ENCODE measurements at regions not wholly inside any gene's neighbourhood (a gene's known extent, or its start where the extent isn't known, plus 50 kb on each side); places are given as distances from the start of the nearest gene placed in this dataset.
"Not testable (repeated sequence)": the region's sequence is repeated elsewhere in the genome, so short reads cannot be mapped to it uniquely, and the experiment has no call there.

DNA sequence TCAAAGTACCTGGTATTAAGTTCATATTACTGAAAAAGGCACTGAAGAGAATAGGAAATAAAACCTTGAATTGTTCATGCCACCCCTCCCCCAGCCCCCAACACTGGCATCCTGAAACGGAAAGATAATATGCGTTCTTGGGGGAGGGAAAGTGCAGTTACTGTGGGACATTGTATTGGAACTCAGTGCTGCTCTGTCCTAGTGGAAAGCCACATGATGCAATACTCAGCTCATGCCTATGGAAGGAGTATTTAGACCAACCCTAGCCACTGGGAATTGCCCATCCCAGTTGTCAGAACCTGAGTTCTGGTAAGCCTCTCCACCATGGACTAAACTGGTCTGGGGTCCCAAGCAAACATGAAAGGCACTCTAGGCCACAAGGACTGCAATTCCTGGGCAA, 680.8 kb upstream of the BCHE start:
- Histone ChIP-seq H3K36me3 (ENCODE audit: control insufficient read depth in 1 of 2, insufficient read depth in 2 of 2, low read length in 2 of 2) (no peaks in the 10 kb centered on the region), H3K9me3 (ENCODE audit: control insufficient read depth in 1 of 2, low read length in 2 of 2) (peaks cover 0 to 6% of the 10 kb centered on the region in 2 donors), H3K27me3 (ENCODE audit: low read depth, low read length) (no peaks in the 10 kb centered on the region), H3K4me1 (ENCODE audit: control insufficient read depth in 1 of 2, insufficient read depth in 2 of 2, low read length in 2 of 2) (no peaks in the 10 kb centered on the region), H3K27ac (ENCODE audit: low read length) (no peak overlapping the region), H3K4me3 (ENCODE audit: low read depth in 1 of 2, low read length in 2 of 2) (no peak overlapping the region)

DNA sequence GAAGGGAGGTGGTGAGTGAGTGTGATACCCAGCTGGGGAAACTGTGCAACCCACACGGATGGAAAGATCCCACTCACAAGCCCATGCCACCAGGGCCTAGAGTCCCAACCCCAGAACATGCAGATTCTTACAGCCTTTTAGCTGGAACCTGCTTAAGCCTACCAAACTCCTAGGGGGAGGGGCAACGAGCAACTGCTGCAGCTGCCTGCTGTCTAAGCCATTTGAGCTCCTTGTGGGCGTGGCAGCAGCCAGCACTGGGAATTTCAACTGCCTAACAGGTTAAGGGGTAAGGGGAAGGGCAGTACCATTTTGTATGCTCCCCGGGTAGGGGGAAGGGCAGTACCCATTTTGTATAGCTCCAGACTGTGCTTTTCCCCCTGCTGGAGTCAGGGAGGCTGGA, 673.2 kb upstream of the BCHE start:
- H3K27ac ChIP-seq (ENCODE audit: low read length): no peak overlapping the region
- H3K9me3 ChIP-seq (ENCODE audit: control insufficient read depth in 1 of 2, low read length in 2 of 2): peaks cover 0 to 5% of the 10 kb centered on the region in 2 donors

DNA sequence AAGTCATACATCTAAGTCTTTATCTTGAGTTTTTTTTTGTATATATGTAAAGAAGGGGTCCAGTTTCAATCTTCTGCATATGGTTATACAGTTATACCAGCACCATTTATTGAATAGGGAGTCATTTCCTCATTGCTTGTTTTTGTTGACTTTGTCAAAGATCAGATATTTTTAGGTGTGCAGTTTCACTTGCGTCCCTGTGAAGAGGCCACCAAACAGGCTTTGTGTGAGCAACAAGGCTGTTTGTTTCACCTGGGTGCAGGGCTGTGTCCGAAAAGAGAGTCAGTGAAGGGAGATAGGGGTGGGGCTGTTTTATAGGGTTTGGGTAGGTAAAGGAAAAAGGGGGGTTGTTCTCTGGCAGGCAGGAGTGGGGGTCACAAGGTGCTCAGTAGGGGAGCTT, 663.2 kb upstream of the BCHE start:
- not testable (repeated sequence) for H3K4me1 ChIP-seq (ENCODE audit: control insufficient read depth in 1 of 2, insufficient read depth in 2 of 2, low read length in 2 of 2); H3K27me3 ChIP-seq (ENCODE audit: low read depth, low read length); H3K9me3 ChIP-seq (ENCODE audit: control insufficient read depth in 1 of 2, low read length in 2 of 2); H3K36me3 ChIP-seq (ENCODE audit: control insufficient read depth in 1 of 2, insufficient read depth in 2 of 2, low read length in 2 of 2); H3K27ac ChIP-seq (ENCODE audit: low read length); H3K4me3 ChIP-seq (ENCODE audit: low read depth in 1 of 2, low read length in 2 of 2)

More for the DNA sequence above, 673.2 kb upstream of the BCHE start:
- Histone ChIP-seq H3K4me1 (ENCODE audit: control insufficient read depth in 1 of 2, insufficient read depth in 2 of 2, low read length in 2 of 2) (no peaks in the 10 kb centered on the region), H3K27me3 (ENCODE audit: low read depth, low read length) (no peaks in the 10 kb centered on the region), H3K4me3 (ENCODE audit: low read depth in 1 of 2, low read length in 2 of 2) (no peak overlapping the region), H3K36me3 (ENCODE audit: control insufficient read depth in 1 of 2, insufficient read depth in 2 of 2, low read length in 2 of 2) (no peaks in the 10 kb centered on the region)

DNA sequence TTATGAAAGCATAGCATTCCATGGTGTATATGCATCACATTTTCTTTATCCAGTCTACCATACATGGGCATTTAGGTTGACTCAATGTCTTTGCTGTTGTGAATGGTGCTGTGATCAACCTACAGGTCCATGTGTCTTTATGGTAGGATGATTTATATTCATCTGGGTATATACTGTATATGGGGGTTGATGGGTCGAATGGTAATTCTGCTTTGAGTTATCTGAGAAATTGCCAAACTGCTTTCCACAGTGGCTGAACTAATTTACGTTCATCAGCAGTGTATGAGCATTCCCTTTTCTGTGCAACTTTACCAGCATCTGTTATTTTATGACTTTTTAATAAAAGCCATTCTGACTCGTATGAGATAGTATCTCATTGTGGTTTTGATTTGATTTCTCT, 662.4 kb upstream of the BCHE start:
- H3K36me3 ChIP-seq (ENCODE audit: control insufficient read depth in 1 of 2, insufficient read depth in 2 of 2, low read length in 2 of 2): no peaks in the 10 kb centered on the region
- H3K27ac ChIP-seq (ENCODE audit: low read length): no peak overlapping the region
- H3K4me3 ChIP-seq (ENCODE audit: low read depth in 1 of 2, low read length in 2 of 2): no peak overlapping the region
- H3K9me3 ChIP-seq (ENCODE audit: control insufficient read depth in 1 of 2, low read length in 2 of 2): no peaks in the 10 kb centered on the region
- no peaks in the 10 kb centered on the region for H3K4me1 ChIP-seq (ENCODE audit: control insufficient read depth in 1 of 2, insufficient read depth in 2 of 2, low read length in 2 of 2)
- no peaks in the 10 kb centered on the region for H3K27me3 ChIP-seq (ENCODE audit: low read depth, low read length)

DNA sequence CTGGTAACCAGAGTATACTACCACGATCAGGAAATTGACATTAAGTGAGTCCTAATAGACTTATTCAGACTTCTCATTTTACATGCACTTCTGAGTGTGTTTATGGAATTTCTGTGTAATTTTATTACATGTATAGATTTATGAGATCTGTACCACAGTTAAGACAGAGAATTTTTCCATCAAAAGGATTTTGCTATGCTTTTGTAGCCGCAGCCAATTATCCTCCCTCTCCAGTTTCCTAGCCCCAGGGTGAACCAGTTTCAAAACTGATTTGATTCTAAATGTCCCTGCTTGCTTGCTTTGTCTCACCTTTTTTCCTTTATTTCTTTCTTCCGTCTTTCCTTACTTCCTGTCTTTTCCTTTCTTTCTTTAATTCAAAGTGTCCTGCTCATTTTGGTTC, 661.2 kb upstream of the BCHE start:
- no peaks in the 10 kb centered on the region for H3K4me1 ChIP-seq (ENCODE audit: control insufficient read depth in 1 of 2, insufficient read depth in 2 of 2, low read length in 2 of 2)
- H3K4me3 ChIP-seq (ENCODE audit: low read depth in 1 of 2, low read length in 2 of 2): no peak overlapping the region
- no peaks in the 10 kb centered on the region for H3K9me3 ChIP-seq (ENCODE audit: control insufficient read depth in 1 of 2, low read length in 2 of 2)
- H3K27me3 ChIP-seq (ENCODE audit: low read depth, low read length): no peaks in the 10 kb centered on the region
- H3K27ac ChIP-seq (ENCODE audit: low read length): no peak overlapping the region
- H3K36me3 ChIP-seq (ENCODE audit: control insufficient read depth in 1 of 2, insufficient read depth in 2 of 2, low read length in 2 of 2): no peaks in the 10 kb centered on the region

DNA sequence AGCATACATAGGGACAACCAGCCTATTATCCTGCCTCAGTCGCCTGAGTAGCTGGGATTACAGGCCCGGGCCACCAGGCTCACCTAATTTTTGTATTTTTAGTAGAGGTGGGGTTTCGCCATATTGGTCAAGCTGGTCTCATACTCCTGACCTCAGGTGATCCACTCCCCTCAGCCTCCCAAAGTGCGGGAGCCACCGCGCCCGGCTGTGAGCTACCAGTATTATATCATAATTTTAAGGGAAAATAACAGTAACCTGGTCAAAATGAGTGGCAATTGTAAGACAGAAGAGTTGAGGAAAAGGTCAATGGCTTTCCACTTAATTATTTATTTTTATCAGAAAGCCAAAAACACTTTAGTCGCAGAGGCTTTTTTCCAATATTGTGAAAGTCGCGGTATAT, 652.6 kb upstream of the BCHE start:
- no peak overlapping the region for H3K27ac ChIP-seq (ENCODE audit: low read length)
- H3K4me3 ChIP-seq (ENCODE audit: low read depth in 1 of 2, low read length in 2 of 2): no peak overlapping the region

GRCh38 chr3:166488977-166489672, 651.9 kb upstream of the BCHE start:
- Histone ChIP-seq H3K27me3 (ENCODE audit: low read depth, low read length) (no peaks in the 10 kb centered on the region), H3K9me3 (ENCODE audit: control insufficient read depth in 1 of 2, low read length in 2 of 2) (no peaks in the 10 kb centered on the region), H3K4me1 (ENCODE audit: control insufficient read depth in 1 of 2, insufficient read depth in 2 of 2, low read length in 2 of 2) (no peaks in the 10 kb centered on the region), H3K27ac (ENCODE audit: low read length) (no peak overlapping the region), H3K36me3 (ENCODE audit: control insufficient read depth in 1 of 2, insufficient read depth in 2 of 2, low read length in 2 of 2) (no peaks in the 10 kb centered on the region), H3K4me3 (ENCODE audit: low read depth in 1 of 2, low read length in 2 of 2) (no peak overlapping the region)

More for the DNA sequence above, 652.6 kb upstream of the BCHE start:
- Histone ChIP-seq H3K27me3 (ENCODE audit: low read depth, low read length) (no peaks in the 10 kb centered on the region), H3K36me3 (ENCODE audit: control insufficient read depth in 1 of 2, insufficient read depth in 2 of 2, low read length in 2 of 2) (no peaks in the 10 kb centered on the region), H3K9me3 (ENCODE audit: control insufficient read depth in 1 of 2, low read length in 2 of 2) (no peaks in the 10 kb centered on the region), H3K4me1 (ENCODE audit: control insufficient read depth in 1 of 2, insufficient read depth in 2 of 2, low read length in 2 of 2) (no peaks in the 10 kb centered on the region)

GRCh38 chr3:166484470-166484869, 647.2 kb upstream of the BCHE start:
- no peak overlapping the region for H3K4me3 ChIP-seq (ENCODE audit: low read depth in 1 of 2, low read length in 2 of 2)
- no peaks in the 10 kb centered on the region for H3K9me3 ChIP-seq (ENCODE audit: control insufficient read depth in 1 of 2, low read length in 2 of 2)
- no peak overlapping the region for H3K27ac ChIP-seq (ENCODE audit: low read length)
- H3K36me3 ChIP-seq (ENCODE audit: control insufficient read depth in 1 of 2, insufficient read depth in 2 of 2, low read length in 2 of 2): no peaks in the 10 kb centered on the region
- H3K4me1 ChIP-seq (ENCODE audit: control insufficient read depth in 1 of 2, insufficient read depth in 2 of 2, low read length in 2 of 2): no peaks in the 10 kb centered on the region
- no peaks in the 10 kb centered on the region for H3K27me3 ChIP-seq (ENCODE audit: low read depth, low read length)

GRCh38 chr3:166481340-166481739, 644.1 kb upstream of the BCHE start:
- no peaks in the 10 kb centered on the region for H3K9me3 ChIP-seq (ENCODE audit: control insufficient read depth in 1 of 2, low read length in 2 of 2)

DNA sequence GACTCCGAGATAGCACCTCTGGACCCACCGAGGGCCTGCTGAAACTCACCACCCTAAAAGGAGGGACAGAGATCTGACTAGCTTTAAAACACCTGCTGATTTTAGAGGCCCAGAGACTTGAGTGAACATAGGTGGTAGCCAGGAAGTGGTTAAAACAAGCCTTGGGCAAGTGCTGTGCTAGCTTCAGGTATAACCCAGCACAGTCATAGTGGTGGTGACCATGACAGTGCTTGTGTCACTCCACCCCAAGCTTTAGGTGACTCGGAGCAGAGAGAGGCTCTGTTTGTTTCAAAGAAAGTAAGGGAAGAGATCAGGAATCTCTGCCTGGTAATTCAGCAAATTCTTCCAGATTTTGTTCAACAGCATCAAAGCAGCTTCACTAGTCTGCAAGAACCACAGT, 641.1 kb upstream of the BCHE start:
- H3K4me3 ChIP-seq (ENCODE audit: low read depth in 1 of 2, low read length in 2 of 2): no peak overlapping the region

More at GRCh38 chr3:166481340-166481739, 644.1 kb upstream of the BCHE start:
- Histone ChIP-seq H3K4me1 (ENCODE audit: control insufficient read depth in 1 of 2, insufficient read depth in 2 of 2, low read length in 2 of 2) (no peaks in the 10 kb centered on the region), H3K36me3 (ENCODE audit: control insufficient read depth in 1 of 2, insufficient read depth in 2 of 2, low read length in 2 of 2) (no peaks in the 10 kb centered on the region), H3K27ac (ENCODE audit: low read length) (no peak overlapping the region), H3K4me3 (ENCODE audit: low read depth in 1 of 2, low read length in 2 of 2) (no peak overlapping the region), H3K27me3 (ENCODE audit: low read depth, low read length) (no peaks in the 10 kb centered on the region)

DNA sequence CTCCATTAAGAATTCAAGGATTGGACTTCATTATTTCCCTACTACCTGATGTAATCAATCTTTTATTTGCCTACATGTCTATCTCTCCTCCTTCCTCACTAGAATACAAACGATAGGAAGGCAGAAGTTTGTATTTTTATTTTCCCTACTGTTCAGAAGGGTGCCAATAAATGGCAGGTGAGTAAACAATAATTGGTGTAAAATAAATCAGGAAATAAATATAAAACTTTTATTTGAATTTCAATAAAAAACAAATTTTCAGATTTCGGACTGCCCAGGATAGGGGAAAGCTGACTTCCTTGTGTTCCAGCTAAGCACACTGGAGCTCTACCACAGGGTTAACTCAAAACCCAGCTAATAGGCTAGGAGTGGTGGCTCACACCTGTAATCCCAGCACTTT, 636.3 kb upstream of the BCHE start:
- Histone ChIP-seq H3K4me1 (ENCODE audit: control insufficient read depth in 1 of 2, insufficient read depth in 2 of 2, low read length in 2 of 2) (no peaks in the 10 kb centered on the region), H3K36me3 (ENCODE audit: control insufficient read depth in 1 of 2, insufficient read depth in 2 of 2, low read length in 2 of 2) (no peaks in the 10 kb centered on the region), H3K27ac (ENCODE audit: low read length) (no peak overlapping the region), H3K9me3 (ENCODE audit: control insufficient read depth in 1 of 2, low read length in 2 of 2) (no peaks in the 10 kb centered on the region), H3K27me3 (ENCODE audit: low read depth, low read length) (no peaks in the 10 kb centered on the region), H3K4me3 (ENCODE audit: low read depth in 1 of 2, low read length in 2 of 2) (no peak overlapping the region)

More for the DNA sequence above, 641.1 kb upstream of the BCHE start:
- no peaks in the 10 kb centered on the region for H3K4me1 ChIP-seq (ENCODE audit: control insufficient read depth in 1 of 2, insufficient read depth in 2 of 2, low read length in 2 of 2)
- no peak overlapping the region for H3K27ac ChIP-seq (ENCODE audit: low read length)
- no peaks in the 10 kb centered on the region for H3K9me3 ChIP-seq (ENCODE audit: control insufficient read depth in 1 of 2, low read length in 2 of 2)
- H3K36me3 ChIP-seq (ENCODE audit: control insufficient read depth in 1 of 2, insufficient read depth in 2 of 2, low read length in 2 of 2): no peaks in the 10 kb centered on the region
- no peaks in the 10 kb centered on the region for H3K27me3 ChIP-seq (ENCODE audit: low read depth, low read length)

DNA sequence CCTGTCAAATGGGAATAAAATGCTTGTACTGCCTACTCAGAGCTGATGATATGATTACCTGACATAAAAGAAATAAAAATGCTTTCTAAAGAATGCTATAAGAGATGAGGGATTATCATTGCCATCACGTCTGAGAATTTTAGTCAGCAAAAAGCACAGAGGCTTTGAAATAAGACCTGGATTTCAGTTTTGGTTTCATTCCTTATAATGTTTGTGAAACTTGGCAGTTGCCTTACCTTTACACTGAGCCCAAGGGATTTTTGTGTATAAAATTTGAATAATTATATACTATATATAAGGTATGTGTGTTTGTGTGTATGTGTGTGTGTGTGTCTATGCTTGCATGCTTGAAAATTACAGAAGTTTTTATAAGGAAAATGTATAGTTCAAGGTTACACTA, 634.8 kb upstream of the BCHE start:
- Histone ChIP-seq H3K4me3 (ENCODE audit: low read depth in 1 of 2, low read length in 2 of 2) (no peak overlapping the region), H3K9me3 (ENCODE audit: control insufficient read depth in 1 of 2, low read length in 2 of 2) (no peaks in the 10 kb centered on the region), H3K4me1 (ENCODE audit: control insufficient read depth in 1 of 2, insufficient read depth in 2 of 2, low read length in 2 of 2) (no peaks in the 10 kb centered on the region)

More for the DNA sequence above, 634.8 kb upstream of the BCHE start:
- Histone ChIP-seq H3K27me3 (ENCODE audit: low read depth, low read length) (no peaks in the 10 kb centered on the region), H3K27ac (ENCODE audit: low read length) (no peak overlapping the region), H3K36me3 (ENCODE audit: control insufficient read depth in 1 of 2, insufficient read depth in 2 of 2, low read length in 2 of 2) (no peaks in the 10 kb centered on the region)

Measured in muscle layer of duodenum (tissue), 2 donors.